Frontal cortex (tissue), 4 donors: ENCODE measurements at regions not wholly inside any gene's neighbourhood (a gene's known extent, or its start where the extent isn't known, plus 50 kb on each side); places are given as distances from the start of the nearest gene placed in this dataset. TPM values are rescaled to one million over a fixed set of nuclear protein-coding genes. Genes with fewer than 3 reads are reported as not detected.

Source experiments
- DNase-seq, 2 donors: peaks; one replicate each; pipeline ENCODE4 v3.0.0; 2012; ENCODE audit warnings: low spot score in 2 of 2
- FAIRE-seq: peaks from 2 replicates; lab custom pipeline; 2012; peaks lifted over from hg19 to GRCh38; lab: Jason Lieb, UNC
- small RNA-seq: library from RNA; depleted of rRNA; stranded (forward); fragments of <200 nt; gene quantifications from one replicate; pipeline ENCODE3, GENCODE V24; 2014
- donor health status: control.
- donor health status: control.
- donor health status: control.

DNA sequence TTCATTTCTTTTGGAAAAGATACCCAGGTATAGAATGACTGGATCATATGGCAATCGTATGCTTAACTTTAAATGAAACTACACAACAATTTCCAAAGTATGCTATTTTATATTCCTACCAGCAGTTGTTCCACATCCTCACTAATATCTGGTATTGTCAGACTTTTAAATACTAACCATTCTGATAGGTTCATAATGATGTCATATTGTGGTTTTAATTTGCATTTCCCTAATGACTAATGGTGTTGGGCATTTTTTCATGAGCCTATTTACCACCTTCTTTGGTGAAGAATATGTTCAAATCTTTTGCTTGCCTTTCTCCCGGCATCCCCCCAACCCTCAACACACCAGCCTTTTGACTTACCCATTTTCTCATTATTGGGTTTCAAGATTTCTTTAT is 96.2 kb upstream of the HMGN3 start:
- FAIRE-seq, result no peak
- DNase-seq, result no peak

DNA sequence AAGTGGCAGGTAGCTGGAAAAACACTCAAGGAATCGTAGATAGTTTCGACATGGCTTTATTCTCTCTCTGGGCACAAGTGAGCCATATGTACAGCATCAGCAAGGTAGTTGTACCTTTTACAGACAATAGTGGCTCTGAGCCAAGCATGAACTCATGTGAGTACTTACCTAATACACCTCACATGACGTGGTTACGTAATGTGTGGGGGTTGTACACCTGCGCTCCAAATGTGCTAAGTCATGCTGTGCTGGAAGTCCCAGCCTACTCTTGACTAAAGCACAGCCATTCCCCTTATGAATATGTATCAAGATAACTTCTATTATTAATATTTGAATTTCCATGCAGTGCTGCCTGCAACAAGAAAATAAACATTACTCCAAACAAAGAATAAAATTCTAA is 78.8 kb upstream of the HMGN3 start:
- DNase-seq (no peak), FAIRE-seq (no peak)

DNA sequence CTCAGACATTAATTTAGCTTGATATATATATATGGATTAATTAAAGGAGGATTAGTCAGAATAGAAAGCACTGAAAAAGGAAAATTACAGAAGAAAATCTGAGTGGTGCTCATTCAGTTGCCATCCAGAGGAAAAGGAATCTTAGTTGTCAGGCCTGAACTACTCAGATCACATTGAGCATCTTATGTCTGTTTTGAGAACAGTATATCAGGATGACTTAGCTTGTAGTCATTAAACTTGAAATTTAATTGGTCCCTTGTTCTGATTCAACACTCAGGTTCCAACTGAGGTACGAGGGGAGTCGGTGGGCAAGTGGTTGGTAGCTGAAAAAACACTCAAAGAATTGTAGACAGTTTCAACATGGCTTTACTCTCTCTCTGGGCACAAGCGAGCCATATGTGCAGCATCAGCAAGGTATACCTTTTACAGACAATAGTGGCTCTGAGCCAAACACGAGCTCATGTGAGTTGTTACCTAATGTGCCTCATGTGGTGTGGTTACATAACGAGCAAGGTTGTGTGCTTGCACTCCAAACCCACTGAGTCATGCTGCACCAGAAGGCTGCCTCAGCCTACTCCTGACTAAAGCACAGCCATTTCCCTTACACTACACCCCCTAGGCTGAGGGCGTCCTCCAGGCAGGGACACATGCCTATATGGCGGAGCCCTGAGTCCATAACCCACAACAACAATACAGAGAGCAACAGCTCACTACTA is 73.0 kb upstream of the HMGN3 start:
- no peak for DNase-seq
- FAIRE-seq, result no peak

DNA sequence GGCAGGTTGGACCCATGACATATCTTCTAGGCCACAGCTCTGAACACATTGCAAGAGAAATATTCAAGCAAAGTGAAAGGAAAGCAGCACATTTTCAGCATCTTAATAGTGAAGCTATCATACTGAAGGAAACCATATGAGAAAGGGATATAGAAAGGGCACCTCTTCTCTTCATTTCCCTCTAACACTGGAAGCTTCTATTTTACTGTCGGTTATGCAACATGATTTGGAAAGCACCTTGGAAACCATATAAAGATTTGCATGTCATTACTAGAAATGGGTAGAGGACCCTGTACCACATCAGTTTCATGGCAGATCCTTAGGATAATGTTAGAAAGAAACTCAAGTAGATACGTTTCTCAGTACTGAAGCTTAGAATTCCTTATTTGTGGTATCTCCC is 70.5 kb upstream of the HMGN3 start:
- no peak for DNase-seq
- FAIRE-seq, result no peak

DNA sequence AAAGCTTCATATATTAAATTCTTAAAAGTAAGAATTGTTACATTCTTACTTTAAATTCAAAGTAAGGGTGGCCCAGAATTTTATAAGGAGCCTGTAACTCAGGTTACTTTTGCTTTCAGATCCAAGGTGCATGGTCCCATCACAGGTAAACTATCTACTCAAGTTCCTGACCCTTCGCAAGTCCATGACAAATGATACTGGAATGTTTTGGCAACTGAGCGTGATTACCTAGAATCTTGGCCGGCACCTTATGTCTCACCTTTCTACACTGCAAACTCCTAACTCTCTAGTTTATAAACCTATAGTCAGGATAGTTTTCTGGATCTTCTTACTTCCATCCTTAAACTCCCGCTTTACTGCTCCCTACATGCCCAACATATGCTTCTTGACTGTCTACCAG is 67.9 kb upstream of the HMGN3 start:
- FAIRE-seq (no peak), DNase-seq (no peak)

DNA sequence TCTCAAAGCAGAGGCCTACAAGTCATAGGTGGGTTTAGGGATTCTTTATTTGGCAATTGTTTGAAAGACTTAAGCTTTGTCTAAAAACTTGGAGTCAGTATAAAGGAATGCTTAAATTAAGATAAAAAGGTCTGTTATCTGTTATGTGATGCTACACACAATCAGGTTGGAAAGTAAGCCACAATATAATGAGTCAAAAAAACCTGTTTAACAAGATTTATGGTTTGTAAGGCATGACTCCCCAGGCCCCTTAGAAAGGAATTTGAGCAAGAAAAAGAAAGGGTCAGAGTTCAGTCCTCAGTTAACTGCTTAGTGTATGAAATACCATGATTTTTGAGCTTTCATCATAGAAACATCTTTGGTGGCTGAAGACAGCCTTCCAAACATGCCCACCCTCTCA is 66.8 kb upstream of the HMGN3 start:
- DNase-seq (no peak), FAIRE-seq (no peak)

DNA sequence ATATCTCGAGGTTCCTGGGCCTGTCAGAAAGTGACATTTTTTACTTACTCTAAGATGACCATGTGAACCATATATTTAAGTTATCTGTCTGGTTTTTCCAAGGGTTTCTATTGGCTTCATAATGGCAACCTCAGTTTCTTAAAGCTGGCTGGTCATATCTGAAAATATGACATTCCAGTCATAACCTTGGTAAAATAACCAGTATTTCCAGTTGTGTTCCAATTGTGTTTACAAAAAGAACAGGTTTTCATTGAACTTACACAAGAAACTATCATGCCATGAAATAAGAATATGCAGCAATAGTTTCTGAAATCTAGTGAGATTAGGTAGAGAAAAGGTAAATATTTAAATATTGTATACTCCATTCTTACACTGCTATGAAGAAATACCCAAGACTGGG is 61.7 kb upstream of the HMGN3 start:
- no peak for DNase-seq
- FAIRE-seq, result no peak

Small RNA genes lying in the stretch of these regions (small RNA-seq; reads per million reads assigned to genes)
- gene AL078601.1 (not detected), gene RF00019 (not detected)
